Neuronal stem cell (in vitro differentiated cells): ENCODE measurements at regions not wholly inside any gene's neighbourhood (a gene's known extent, or its start where the extent isn't known, plus 50 kb on each side); places are given as distances from the start of the nearest gene placed in this dataset.

Experiments
- DNase-seq: peaks from one replicate; pipeline ENCODE4 v3.0.0-alpha.2; 2013; ENCODE audit warnings: low spot score
- H2AFZ ChIP-seq: one replicate; pipeline ENCODE4 v1.6.1; 2013; ENCODE audit warnings: mild to moderate bottlenecking, low read length, inconsistent platforms
- H2AK5ac ChIP-seq: 2 replicates; pipeline ENCODE4 v1.6.1; 2013; ENCODE audit warnings: low read depth, mild to moderate bottlenecking, inconsistent platforms, low read length, moderate library complexity, mixed read lengths
- H2BK120ac ChIP-seq: 2 replicates; pipeline ENCODE4 v1.6.1; 2013; ENCODE audit warnings: low read depth, mild to moderate bottlenecking, inconsistent platforms, low read length, moderate library complexity, mixed read lengths
- H2BK12ac ChIP-seq: one replicate; pipeline ENCODE4 v1.6.1; 2013; ENCODE audit warnings: low read length, inconsistent platforms
- H2BK15ac ChIP-seq: 2 replicates; pipeline ENCODE4 v1.6.1; 2013; ENCODE audit warnings: mild to moderate bottlenecking, low read length, inconsistent platforms, mixed read lengths
- H2BK5ac ChIP-seq: one replicate; pipeline ENCODE4 v1.6.1; 2013; ENCODE audit warnings: inconsistent platforms, mild to moderate bottlenecking, low read length, moderate library complexity
- H3K14ac ChIP-seq: one replicate; pipeline ENCODE4 v1.6.1; 2013; ENCODE audit warnings: low read length, inconsistent platforms
- H3K18ac ChIP-seq: 2 replicates; pipeline ENCODE4 v1.6.1; 2013; ENCODE audit warnings: low read length, inconsistent platforms
- H3K23ac ChIP-seq: 2 replicates; pipeline ENCODE4 v1.6.1; 2013; ENCODE audit warnings: low read depth, mild to moderate bottlenecking, mixed read lengths, low read length, inconsistent platforms; ENCODE audit not compliant: poor library complexity
- H3K27ac ChIP-seq: replicated peaks from 3 replicates; pipeline ENCODE4 v1.5.1; 2013; ENCODE audit warnings: low read length, inconsistent platforms
- H3K27me3 ChIP-seq, 3 experiments: 2 replicates each; pipeline ENCODE4 v1.6.1; 2013; ENCODE audit warnings: low read length in 3 of 3, mild to moderate bottlenecking in 2 of 3, inconsistent platforms in 1 of 3, low read depth in 1 of 3, mixed read lengths in 1 of 3, moderate library complexity in 1 of 3; ENCODE audit not compliant: control insufficient read depth in 3 of 3, insufficient read depth in 3 of 3
- H3K36me3 ChIP-seq, 2 donors: replicated peaks in 1 of 2; 2 replicates each; pipeline ENCODE4 v1.6.1; 2013; ENCODE audit warnings: low read length in 2 of 2; ENCODE audit not compliant: control insufficient read depth in 2 of 2, insufficient read depth in 2 of 2
- H3K4ac ChIP-seq: 2 replicates; pipeline ENCODE4 v1.6.1; 2013; ENCODE audit warnings: inconsistent platforms, mild to moderate bottlenecking, low read length, moderate library complexity
- H3K4me1 ChIP-seq, 2 donors: 1 replicate in 1 of 2; 2 replicates in 1 of 2; pipeline ENCODE4 v1.6.1; 2013; ENCODE audit warnings: low read length in 2 of 2, low read depth in 1 of 2; ENCODE audit not compliant: control insufficient read depth in 2 of 2, insufficient read depth in 1 of 2
- H3K4me2 ChIP-seq: one replicate; pipeline ENCODE4 v1.6.1; 2013; ENCODE audit warnings: mild to moderate bottlenecking, low read length, inconsistent platforms; ENCODE audit not compliant: insufficient read depth, poor library complexity, severe bottlenecking
- H3K4me3 ChIP-seq, 2 donors: 2 replicates each; pipeline ENCODE4 v1.5.1; 2013; ENCODE audit warnings: low read length in 2 of 2, mild to moderate bottlenecking in 2 of 2, inconsistent platforms in 1 of 2, moderate library complexity in 1 of 2
- H3K79me1 ChIP-seq: one replicate; pipeline ENCODE4 v1.6.1; 2013; ENCODE audit warnings: low read depth, mild to moderate bottlenecking, inconsistent platforms, low read length, moderate library complexity
- H3K9ac ChIP-seq: one replicate; pipeline ENCODE4 v1.6.1; 2013; ENCODE audit warnings: mild to moderate bottlenecking, low read depth, low read length, inconsistent platforms; ENCODE audit not compliant: poor library complexity
- H3K9me3 ChIP-seq, 2 donors: replicated peaks in 1 of 2; 2 replicates each; pipeline versions ENCODE3 to v1.6.1; 2013; ENCODE audit warnings: low read length in 2 of 2, mild to moderate bottlenecking in 2 of 2, inconsistent platforms in 1 of 2, low read depth in 1 of 2, mixed read lengths in 1 of 2, moderate library complexity in 1 of 2; ENCODE audit not compliant: control insufficient read depth in 2 of 2, insufficient read depth in 1 of 2
- H4K8ac ChIP-seq: one replicate; pipeline ENCODE4 v1.6.1; 2013; ENCODE audit warnings: low read depth, mild to moderate bottlenecking, inconsistent platforms, low read length, moderate library complexity
- H4K91ac ChIP-seq: one replicate; pipeline ENCODE4 v1.6.1; 2013; ENCODE audit warnings: low read length, low read depth, mild to moderate bottlenecking, inconsistent platforms; ENCODE audit not compliant: poor library complexity
- WGBS, 2 donors: extraction: QIAGEN DNeasy Blood & Tissue Kit; methylation state at CpG; one replicate each; pipeline ENCODE4 v1.1.7; 2013; ENCODE audit warnings: missing lambda C conversion rate in 2 of 2, mixed read lengths in 1 of 2; ENCODE audit not compliant: insufficient read length in 2 of 2, insufficient replicate concordance in 1 of 2; ENCODE audit errors: extremely low coverage in 2 of 2; 5-methylcytosine and 5-hydroxymethylcytosine counted together

GRCh38 chr16:79393127-79393526 lies 207.4 kb downstream of the MAF start:
- DNase-seq, result no peak
- no peaks in the 10 kb centered on the region for H3K79me1 ChIP-seq
- no peak overlapping the region for H3K27ac ChIP-seq
- H2BK5ac ChIP-seq, result no peak overlapping the region
- H3K27me3 ChIP-seq, result peaks cover 0 to 3% (median 0%) of the 10 kb centered on the region in 3 experiments
- H2BK120ac ChIP-seq, result no peak overlapping the region
- H3K9me3 ChIP-seq, result no peaks in the 10 kb centered on the region
- no peak overlapping the region for H4K8ac ChIP-seq
- H2AK5ac ChIP-seq, result no peak overlapping the region
- H2BK15ac ChIP-seq, result no peak overlapping the region
- no CpG with 5 or more reads among the region's 4 CpGs for WGBS, 2 donors
- no peak overlapping the region for H3K14ac ChIP-seq
- no peak overlapping the region for H3K4me3 ChIP-seq
- no peak overlapping the region for H3K4ac ChIP-seq
- no peaks in the 10 kb centered on the region for H3K36me3 ChIP-seq
- H3K9ac ChIP-seq, result no peak overlapping the region
- H2AFZ ChIP-seq, result no peak overlapping the region
- no peak overlapping the region for H3K4me2 ChIP-seq
- H3K23ac ChIP-seq, result no peak overlapping the region
- H2BK12ac ChIP-seq, result no peak overlapping the region
- H3K18ac ChIP-seq, result no peak overlapping the region
- H3K4me1 ChIP-seq, result peaks cover 3 to 6% of the 10 kb centered on the region in 2 donors
- H4K91ac ChIP-seq, result no peak overlapping the region

- no peak overlapping the region for H3K27ac ChIP-seq
- peaks cover 0 to 3% (median 0%) of the 10 kb centered on the region in 3 experiments for H3K27me3 ChIP-seq
- no peak overlapping the region for H3K18ac ChIP-seq
- peaks cover 3 to 6% of the 10 kb centered on the region in 2 donors for H3K4me1 ChIP-seq
- H3K9ac ChIP-seq, result no peak overlapping the region
- no peak overlapping the region for H4K91ac ChIP-seq
- no peak overlapping the region for H2AK5ac ChIP-seq
- H2BK5ac ChIP-seq, result no peak overlapping the region
- no peak overlapping the region for H2AFZ ChIP-seq
- H2BK15ac ChIP-seq, result no peak overlapping the region
- H3K4ac ChIP-seq, result no peak overlapping the region
- no peak overlapping the region for H3K14ac ChIP-seq
- H3K23ac ChIP-seq, result no peak overlapping the region
- no peaks in the 10 kb centered on the region for H3K79me1 ChIP-seq
- no peak overlapping the region for H2BK12ac ChIP-seq
- H4K8ac ChIP-seq, result no peak overlapping the region
- no peak overlapping the region for H3K4me2 ChIP-seq
- no peaks in the 10 kb centered on the region for H3K36me3 ChIP-seq
- no peak overlapping the region for H2BK120ac ChIP-seq
- no peaks in the 10 kb centered on the region for H3K9me3 ChIP-seq
- no peak for DNase-seq
- H3K4me3 ChIP-seq, result no peak overlapping the region
These were observed 208.5 kb downstream of the MAF start for GRCh38 chr16:79392081-79392480.

- Histone ChIP-seq H2BK120ac (no peak overlapping the region), H3K79me1 (no peaks in the 10 kb centered on the region), H3K27me3 (peaks cover 0 to 3% (median 0%) of the 10 kb centered on the region in 3 experiments), H3K4me1 (peaks cover 3 to 6% of the 10 kb centered on the region in 2 donors), H3K4ac (no peak overlapping the region), H3K23ac (no peak overlapping the region), H4K8ac (no peak overlapping the region), H3K36me3 (no peaks in the 10 kb centered on the region), H2AK5ac (no peak overlapping the region), H3K27ac (no peak overlapping the region), H2BK12ac (no peak overlapping the region), H3K14ac (no peak overlapping the region), H3K9ac (no peak overlapping the region), H4K91ac (no peak overlapping the region), H3K18ac (no peak overlapping the region), H2BK5ac (no peak overlapping the region), H3K4me2 (no peak overlapping the region), H3K4me3 (no peak overlapping the region), H2AFZ (no peak overlapping the region), H2BK15ac (no peak overlapping the region), H3K9me3 (no peaks in the 10 kb centered on the region)
- DNase-seq, result no peak
- no CpG with 5 or more reads among the region's 11 CpGs for WGBS, 2 donors
These were observed 209.1 kb downstream of the MAF start for GRCh38 chr16:79391395-79391794.

DNA sequence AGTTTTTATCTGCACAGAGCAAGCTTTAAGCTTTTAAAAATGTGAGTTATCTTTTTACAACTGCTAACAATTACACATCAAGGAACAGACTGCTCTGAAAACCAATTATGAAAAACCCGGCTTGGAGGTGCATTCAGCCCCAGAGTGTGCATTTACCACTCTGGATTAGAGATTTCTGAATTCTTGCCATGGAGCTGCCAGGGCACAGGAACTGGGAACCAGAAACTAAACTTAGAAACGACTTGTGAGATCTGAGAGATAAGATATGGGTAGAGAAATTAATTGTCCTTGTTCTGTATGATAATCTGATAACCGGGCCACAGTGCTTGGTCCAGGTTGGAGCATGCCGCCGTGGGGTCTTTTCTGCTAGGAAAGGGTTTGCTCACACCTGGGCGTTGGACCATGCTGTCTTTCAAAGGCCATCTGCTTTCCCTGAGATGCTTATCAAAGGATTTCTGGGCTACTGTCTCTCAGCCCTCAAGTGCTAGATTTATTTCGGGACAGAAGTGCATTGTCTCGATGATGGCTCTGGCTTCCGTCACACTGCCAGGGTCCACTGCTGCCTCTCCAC lies 210.0 kb downstream of the MAF start:
- Histone ChIP-seq H3K4me2 (no peak overlapping the region), H3K79me1 (no peaks in the 10 kb centered on the region), H2BK15ac (no peak overlapping the region), H3K9me3 (no peaks in the 10 kb centered on the region), H2BK12ac (no peak overlapping the region), H3K9ac (no peak overlapping the region), H3K27ac (no peak overlapping the region), H4K91ac (no peak overlapping the region), H3K4me1 (peaks cover 3 to 6% of the 10 kb centered on the region in 2 donors), H3K14ac (no peak overlapping the region), H3K4me3 (no peak overlapping the region), H2AFZ (no peak overlapping the region), H2AK5ac (no peak overlapping the region), H3K36me3 (no peaks in the 10 kb centered on the region), H3K4ac (no peak overlapping the region), H2BK5ac (no peak overlapping the region), H4K8ac (no peak overlapping the region), H3K23ac (no peak overlapping the region), H2BK120ac (no peak overlapping the region), H3K18ac (no peak overlapping the region), H3K27me3 (peaks cover 0 to 3% (median 0%) of the 10 kb centered on the region in 3 experiments)
- DNase-seq, result no peak
- WGBS, 2 donors, result no CpG with 5 or more reads among the region's 9 CpGs
